ENCODE measurements at regions not wholly inside any gene's neighbourhood (a gene's known extent, or its start where the extent isn't known, plus 50 kb on each side); places are given as distances from the start of the nearest gene placed in this dataset.

DNA sequence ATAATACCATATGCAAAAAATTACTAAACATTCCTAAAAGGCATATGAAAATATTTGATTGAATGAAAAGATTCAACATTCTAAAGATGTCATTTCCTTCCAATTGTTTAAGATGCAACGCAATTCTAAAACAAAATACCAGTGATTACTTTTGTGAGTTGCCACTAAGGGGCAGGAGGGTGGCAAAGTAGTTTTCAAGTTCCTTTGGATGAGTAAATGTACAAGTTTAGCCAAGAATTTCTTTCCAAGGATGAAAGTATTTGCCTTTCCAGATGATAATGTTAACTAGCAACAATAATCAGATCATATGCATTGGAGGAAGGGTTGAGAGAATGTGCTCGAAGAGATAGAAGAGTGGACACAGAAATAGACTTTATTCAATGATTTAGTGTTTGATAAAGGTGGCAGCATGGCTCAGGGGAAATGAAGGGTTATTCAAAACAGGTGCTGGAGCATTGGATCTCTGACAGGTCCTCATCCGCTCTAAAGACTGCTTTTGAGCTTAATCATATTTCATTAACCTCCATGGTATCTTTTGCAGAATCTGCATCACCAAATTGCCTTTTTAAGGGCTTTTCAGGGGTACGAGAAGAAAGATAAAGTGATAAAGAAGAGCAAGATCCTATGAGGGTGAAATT, 678.5 kb upstream of the TBX3 start:
- no peak for DNase-seq (ENCODE audit: low read depth in 2 of 2)

GRCh38 chr12:115357681-115358080, 673.7 kb upstream of the TBX3 start:
- no peak for DNase-seq (ENCODE audit: low read depth in 2 of 2)

GRCh38 chr12:115355301-115355700, 671.3 kb upstream of the TBX3 start:
- no peak for DNase-seq (ENCODE audit: low read depth in 2 of 2)

DNA sequence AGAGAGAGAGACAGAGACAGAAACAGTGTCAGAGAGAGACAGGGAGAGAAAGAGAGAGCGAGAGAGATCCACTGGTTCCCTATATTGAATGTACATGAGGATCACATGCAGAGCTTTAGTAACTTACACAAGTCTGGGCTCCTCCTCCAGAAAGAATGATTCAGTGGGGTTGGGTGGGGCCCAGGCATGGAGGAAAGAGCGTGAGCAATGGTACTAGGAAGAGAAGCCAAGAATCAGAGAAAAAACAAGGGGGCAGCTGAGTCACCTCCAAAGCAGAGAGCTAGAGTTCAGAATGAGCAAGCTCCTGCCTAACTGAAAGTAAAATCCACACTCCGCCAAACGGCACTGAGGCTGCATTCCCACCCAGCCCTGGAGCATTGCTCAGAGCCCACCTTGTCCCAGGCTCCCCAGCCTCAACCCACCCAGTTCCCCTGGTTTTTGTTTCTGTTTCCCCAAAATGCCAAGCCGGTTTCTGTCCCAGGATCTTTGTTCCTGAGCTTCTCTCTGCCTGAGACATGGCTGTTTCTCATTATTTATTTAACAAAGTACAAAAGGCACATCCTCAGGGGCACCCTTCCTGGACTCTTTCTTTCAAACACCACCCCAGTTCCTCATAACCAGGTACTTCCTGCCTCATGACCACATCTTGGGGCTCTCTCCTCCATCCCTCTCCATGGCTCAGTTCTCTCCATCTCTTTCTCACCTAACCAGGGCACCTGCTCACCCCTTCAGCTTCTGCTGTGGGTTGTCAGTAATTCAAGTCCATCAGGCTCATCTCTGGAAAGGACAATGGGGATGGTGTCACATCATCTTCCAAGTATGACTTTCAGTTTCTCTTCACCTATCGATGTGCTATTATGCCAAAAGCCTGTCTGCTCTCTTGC, 670.3 kb upstream of the TBX3 start:
- DNase-seq (ENCODE audit: low read depth in 2 of 2) = peak in 1 of 2 donors; percentile 1

- no peak for DNase-seq (ENCODE audit: low read depth in 2 of 2)
These were observed 669.5 kb upstream of the TBX3 start for GRCh38 chr12:115353467-115353866.

GRCh38 chr12:115351514-115352077, 667.6 kb upstream of the TBX3 start:
- no peak for DNase-seq (ENCODE audit: low read depth in 2 of 2)

DNA sequence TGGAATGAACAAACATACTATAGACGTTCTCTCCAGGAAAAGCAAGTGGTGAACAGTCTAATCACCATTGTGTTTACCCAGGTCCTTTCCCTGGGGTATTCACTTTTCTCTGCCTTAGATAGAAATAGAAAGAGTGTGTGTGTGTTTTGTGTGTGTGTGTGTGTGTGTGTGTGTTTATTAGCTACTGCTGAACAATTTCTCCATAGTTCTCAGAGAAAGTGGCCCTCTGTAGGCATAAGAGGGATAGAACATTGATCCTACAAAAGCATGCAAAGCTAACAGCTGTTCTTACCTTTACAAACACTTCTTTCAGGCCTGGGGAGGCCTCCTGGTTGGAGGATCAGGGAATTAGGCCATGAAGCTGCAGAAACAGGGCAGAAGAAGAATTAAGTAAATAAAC, 665.7 kb upstream of the TBX3 start:
- no peak for DNase-seq (ENCODE audit: low read depth in 2 of 2)

DNA sequence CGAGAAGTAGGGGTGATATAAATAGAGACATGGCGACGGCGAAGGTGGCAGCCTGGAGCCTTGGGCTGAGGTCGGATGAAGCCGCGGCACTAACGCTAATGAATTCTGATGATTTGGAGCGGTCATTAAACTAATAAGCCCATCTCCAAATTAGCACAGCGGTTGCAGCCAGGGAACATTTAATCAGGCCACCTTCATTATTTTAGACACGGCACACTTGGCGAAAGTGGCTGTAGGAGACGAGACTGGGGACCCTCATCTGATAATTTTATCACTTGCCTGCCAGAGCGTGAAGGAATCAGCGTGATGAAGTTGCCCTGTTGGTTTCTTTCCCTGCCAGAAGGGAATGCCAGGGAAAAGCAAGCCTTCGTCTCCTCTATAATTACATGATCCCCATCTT, 664.3 kb upstream of the TBX3 start:
- DNase-seq (ENCODE audit: low read depth in 2 of 2) = no peak

- no peak for DNase-seq (ENCODE audit: low read depth in 2 of 2)
These were observed 659.6 kb upstream of the TBX3 start for GRCh38 chr12:115343601-115344000.

DNA sequence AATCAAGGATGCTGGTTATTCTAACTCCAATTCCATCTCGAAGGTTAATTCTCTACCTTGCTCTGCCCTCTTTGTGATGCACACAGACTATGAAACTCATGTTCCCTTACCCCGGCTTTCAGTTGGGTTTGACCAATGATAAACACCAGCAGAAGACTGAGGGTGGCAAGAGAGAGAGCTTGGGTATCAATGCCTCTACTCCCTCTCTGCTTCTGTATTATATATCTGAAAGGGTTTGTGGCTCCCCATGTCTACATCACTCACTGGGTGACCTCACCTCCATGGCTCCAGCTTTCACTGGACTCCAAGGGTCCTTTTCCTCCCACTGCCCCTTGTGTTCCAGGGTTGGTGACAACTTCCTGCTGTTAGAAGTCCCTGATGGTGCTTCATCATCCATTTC, 659.0 kb upstream of the TBX3 start:
- no peak for DNase-seq (ENCODE audit: low read depth in 2 of 2)

- no peak for DNase-seq (ENCODE audit: low read depth in 2 of 2)
These were observed 657.5 kb upstream of the TBX3 start for GRCh38 chr12:115341442-115341841.

DNA sequence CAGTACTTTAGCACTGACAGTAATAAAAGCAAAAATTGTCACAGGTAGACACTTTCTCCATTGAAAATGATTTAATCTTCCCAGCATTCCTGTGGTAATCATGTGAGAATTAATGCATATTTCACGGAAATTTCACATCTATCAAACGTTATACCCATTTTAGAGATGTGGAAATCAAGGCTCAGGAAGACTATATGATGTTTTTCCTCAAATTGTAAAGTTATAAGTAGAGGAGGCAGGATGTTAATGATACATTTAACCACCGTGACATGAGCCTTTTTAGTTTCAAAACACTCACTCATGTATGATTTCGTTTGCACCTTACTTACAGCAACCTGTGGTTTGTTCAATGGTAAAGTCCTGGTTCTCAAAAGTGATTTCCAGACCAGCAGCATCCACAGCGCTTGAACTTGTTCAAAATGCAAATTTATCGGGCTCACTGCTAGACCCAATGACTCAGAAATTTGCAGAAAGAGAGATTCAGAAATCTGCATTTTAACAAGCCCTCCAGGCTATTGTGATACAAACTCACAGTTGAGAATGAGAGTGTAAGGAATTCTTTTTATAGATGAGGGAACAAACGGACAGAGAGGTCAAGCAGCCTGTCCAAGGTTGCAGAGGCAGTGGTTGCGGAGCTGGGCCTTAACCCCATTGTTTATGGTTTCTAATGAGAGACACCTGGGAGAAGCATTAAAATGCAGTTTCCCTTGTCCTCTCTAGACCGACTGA, 654.8 kb upstream of the TBX3 start:
- no peak for DNase-seq (ENCODE audit: low read depth in 2 of 2)

GRCh38 chr12:115337693-115338543, 653.9 kb upstream of the TBX3 start:
- DNase-seq (ENCODE audit: low read depth in 2 of 2) = no peak

DNA sequence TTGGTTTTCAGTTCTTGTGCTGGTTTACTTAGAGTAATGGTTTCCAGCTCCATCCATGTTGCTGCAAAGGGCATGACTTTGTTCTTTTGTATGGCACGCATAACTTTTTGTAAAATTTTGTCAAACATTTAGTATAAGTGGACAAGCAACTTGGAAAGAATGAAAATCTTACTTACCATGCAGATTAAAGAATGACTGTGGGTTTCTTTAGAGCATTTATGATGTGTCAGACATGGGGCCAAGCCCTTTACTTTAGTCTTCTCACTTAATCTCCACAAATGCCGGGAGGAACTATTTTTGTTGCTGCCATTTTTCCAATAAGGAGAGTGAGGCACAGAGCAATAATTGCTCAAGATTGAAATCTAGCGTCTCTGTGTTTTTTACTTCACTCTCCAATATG, 652.5 kb upstream of the TBX3 start:
- DNase-seq (ENCODE audit: low read depth in 2 of 2) = no peak

- no peak for DNase-seq (ENCODE audit: low read depth in 2 of 2)
These were observed 651.6 kb upstream of the TBX3 start for GRCh38 chr12:115335594-115335993.

DNA sequence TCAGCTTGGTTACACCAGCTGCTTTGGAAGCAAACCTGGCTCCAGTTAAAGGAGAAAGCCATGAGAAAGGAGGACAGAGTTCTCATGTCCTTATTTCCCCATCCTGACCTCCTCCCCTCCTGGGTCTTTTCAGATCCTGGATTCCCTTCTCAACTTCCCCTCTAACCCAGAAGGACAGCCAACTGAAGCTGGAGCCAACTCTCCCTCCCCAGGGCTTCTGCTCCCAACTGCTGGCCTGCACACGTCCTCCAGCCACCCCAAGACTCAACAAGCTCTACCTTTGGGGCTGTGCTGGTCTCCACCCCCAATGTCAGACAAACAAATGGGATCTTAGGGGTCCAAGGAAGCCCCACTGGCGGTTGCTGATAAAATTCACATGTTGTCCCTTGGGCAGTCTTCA, 651.1 kb upstream of the TBX3 start:
- no peak for DNase-seq (ENCODE audit: low read depth in 2 of 2)

DNA sequence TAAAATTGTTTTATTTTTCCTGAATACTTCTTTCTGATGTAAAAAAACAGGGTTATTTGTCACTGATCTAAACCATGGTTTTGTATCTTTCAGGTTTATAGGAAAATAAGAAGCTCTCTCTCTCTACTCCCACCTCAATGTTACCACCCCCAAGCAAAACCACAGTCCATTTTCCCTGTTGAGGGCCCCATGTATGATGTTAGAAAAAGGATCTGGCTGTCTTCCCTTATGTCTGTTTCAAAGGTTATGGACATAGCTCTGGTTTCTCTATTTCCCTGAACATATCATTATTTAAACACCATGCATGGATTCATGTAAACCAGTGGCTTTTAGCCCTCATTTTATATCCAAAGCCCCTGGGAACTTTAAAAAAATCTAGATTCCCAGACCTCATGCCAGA, 649.0 kb upstream of the TBX3 start:
- no peak for DNase-seq (ENCODE audit: low read depth in 2 of 2)

DNA sequence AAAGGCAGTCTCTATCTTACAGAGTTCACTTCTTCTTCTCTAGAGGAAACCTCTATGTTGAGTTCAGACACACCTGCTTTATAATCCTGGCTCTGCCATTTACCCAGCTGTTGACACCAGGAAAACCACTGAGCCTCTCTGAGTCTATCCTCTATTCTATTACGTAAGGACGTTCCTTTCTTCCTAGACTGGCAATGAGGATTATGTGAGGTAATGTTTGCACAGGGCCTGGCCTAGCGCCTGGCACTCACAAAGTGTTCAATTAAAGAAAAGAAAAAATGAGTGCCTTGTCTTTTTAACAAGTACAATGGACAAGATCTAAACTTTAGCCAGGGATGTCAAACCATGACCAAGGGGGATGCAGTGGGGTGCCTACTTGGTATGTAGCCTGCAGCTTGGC, 641.9 kb upstream of the TBX3 start:
- DNase-seq (ENCODE audit: low read depth in 2 of 2) = no peak

GRCh38 chr12:115324949-115325593, 641.1 kb upstream of the TBX3 start:
- DNase-seq (ENCODE audit: low read depth in 2 of 2) = no peak

GRCh38 chr12:115323223-115323905, 639.4 kb upstream of the TBX3 start:
- DNase-seq (ENCODE audit: low read depth in 2 of 2) = no peak

Data from stimulated activated CD4-positive, alpha-beta T cell treated with anti-CD3 and anti-CD28 coated beads, Interleukin-15, amount 100 ng/mL, for 48 hours (primary cell).